ENCODE measurements at regions not wholly inside any gene's neighbourhood (a gene's known extent, or its start where the extent isn't known, plus 50 kb on each side); places are given as distances from the start of the nearest gene placed in this dataset.

DNA sequence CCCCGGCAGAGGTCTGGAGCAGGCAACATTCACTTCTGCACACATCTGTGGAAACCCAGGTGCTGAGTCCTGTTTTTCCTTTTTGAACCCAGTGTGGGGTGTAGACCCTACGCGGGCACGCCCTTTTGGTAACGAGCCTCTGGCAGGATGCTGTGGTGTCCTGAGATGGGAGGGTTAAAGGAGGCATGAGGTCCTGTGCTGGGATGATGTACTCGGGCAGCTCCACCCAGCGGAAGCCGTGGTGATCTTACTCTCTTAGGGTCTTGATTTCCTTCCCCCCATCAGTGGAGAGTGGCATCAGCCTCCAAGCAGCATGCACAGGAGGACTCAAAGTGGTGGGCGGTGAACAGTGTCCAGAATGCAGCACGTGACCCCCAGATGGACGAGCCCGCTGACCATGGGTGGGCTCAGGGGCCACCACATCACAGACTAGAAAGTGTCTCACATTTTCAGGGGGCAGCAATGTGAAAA lies 148.6 kb downstream of the DNAJB6 start:
- Mint-ChIP-seq H3K4me3 (peak overlapping the region; percentile 1), H3K27me3 (peaks cover 10% of the 10 kb centered on the region), H3K27ac (peak overlapping the region; percentile 67), H3K4me1 (peaks cover 38% of the 10 kb centered on the region), H3K36me3 (ENCODE audit: low read depth) (no peaks in the 10 kb centered on the region), H3K9me3 (peaks cover 3% of the 10 kb centered on the region)
- peak; percentile 23 for DNase-seq
- ChIA-PET CTCF (interaction anchor here (1.1 to 1.7 kb wide), 4 partner anchors 10 to 84 kb away, joined by 3 to 5 read pairs (median 4); no protein-coding TSS in a partner anchor), POLR2A (no interaction called here)

- Mint-ChIP-seq H3K9me3 (peaks cover 10% of the 10 kb centered on the region), H3K4me1 (peaks cover 46% of the 10 kb centered on the region), H3K27me3 (peaks cover 12% of the 10 kb centered on the region), H3K4me3 (no peak overlapping the region), H3K36me3 (ENCODE audit: low read depth) (peaks cover 3% of the 10 kb centered on the region), H3K27ac (peak overlapping the region; percentile 20)
- POLR2A ChIA-PET, result no interaction called here
- peak; percentile 4 for DNase-seq
- CTCF ChIA-PET, result interaction anchor here (1.1 to 1.7 kb wide), 4 partner anchors 9 to 83 kb away, joined by 3 to 5 read pairs (median 4); no protein-coding TSS in a partner anchor
Observed at GRCh38 chr7:157486007-157486755, 149.4 kb downstream of the DNAJB6 start.

GRCh38 chr7:157487046-157487770 lies 150.4 kb downstream of the DNAJB6 start:
- no peak overlapping the region for H3K27ac Mint-ChIP-seq
- peaks cover 12% of the 10 kb centered on the region for H3K36me3 Mint-ChIP-seq (ENCODE audit: low read depth)
- POLR2A ChIA-PET, result no interaction called here
- CTCF ChIA-PET, result no interaction called here
- H3K4me1 Mint-ChIP-seq, result peaks cover 50% of the 10 kb centered on the region
- peaks cover 14% of the 10 kb centered on the region for H3K27me3 Mint-ChIP-seq
- no peak overlapping the region for H3K4me3 Mint-ChIP-seq
- H3K9me3 Mint-ChIP-seq, result peaks cover 14% of the 10 kb centered on the region
- DNase-seq, result no peak

DNA sequence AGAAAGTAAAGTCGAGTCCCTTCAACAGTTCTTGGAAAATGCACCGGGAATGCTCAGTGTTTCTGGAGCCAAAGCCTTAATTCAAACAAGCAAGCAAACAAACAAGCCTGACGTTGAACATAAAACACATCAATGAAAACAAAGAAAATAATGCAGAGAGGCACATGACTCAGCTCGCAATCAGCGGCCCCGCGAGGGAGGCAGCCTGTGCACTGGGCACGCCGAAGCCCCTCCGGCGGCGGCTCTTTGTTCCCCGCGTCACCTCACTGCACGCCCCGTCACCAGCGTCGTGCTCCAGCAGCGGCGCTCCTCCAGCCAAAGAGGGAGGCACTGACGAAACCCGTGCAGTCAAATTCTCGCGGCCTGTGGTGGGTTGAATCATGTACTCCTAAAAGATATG lies 151.5 kb downstream of the DNAJB6 start:
- peaks cover 52% of the 10 kb centered on the region for H3K4me1 Mint-ChIP-seq
- peaks cover 24% of the 10 kb centered on the region for H3K9me3 Mint-ChIP-seq
- H3K27me3 Mint-ChIP-seq, result peaks cover 24% of the 10 kb centered on the region
- H3K27ac Mint-ChIP-seq, result peak overlapping the region; percentile 31
- POLR2A ChIA-PET, result no interaction called here
- no peak overlapping the region for H3K4me3 Mint-ChIP-seq
- peaks cover 22% of the 10 kb centered on the region for H3K36me3 Mint-ChIP-seq (ENCODE audit: low read depth)
- CTCF ChIA-PET, result no interaction called here
- DNase-seq, result no peak

DNA sequence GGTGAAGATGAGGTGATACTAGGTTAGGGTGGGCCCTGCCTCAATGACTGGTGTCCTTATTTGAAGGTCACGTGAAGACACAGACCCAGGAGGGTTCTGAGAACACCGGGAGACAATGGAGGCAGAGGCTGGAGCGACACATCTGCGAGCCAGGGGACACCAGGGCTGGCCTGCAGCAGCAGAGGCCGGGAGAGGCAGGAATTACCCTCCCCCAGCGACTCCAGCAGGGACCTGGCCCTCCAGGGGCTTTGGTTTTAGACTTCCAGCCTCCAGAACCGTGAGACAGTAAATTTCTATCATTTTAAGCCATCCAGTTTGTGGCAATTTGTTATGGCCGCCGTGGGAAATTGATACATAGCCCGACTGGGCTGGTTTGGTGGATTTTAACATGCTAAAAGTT lies 152.2 kb downstream of the DNAJB6 start:
- H3K4me1 Mint-ChIP-seq, result peaks cover 57% of the 10 kb centered on the region
- peaks cover 31% of the 10 kb centered on the region for H3K9me3 Mint-ChIP-seq
- H3K27ac Mint-ChIP-seq, result peak overlapping the region; percentile 54
- H3K36me3 Mint-ChIP-seq (ENCODE audit: low read depth), result peaks cover 29% of the 10 kb centered on the region
- ChIA-PET CTCF (interaction anchor here (1.2 to 1.5 kb wide), 2 partner anchors 8 to 14 kb away, joined by 3 read pairs; no protein-coding TSS in a partner anchor), POLR2A (no interaction called here)
- no peak overlapping the region for H3K4me3 Mint-ChIP-seq
- no peak for DNase-seq
- H3K27me3 Mint-ChIP-seq, result peaks cover 31% of the 10 kb centered on the region

All from activated CD4-positive, alpha-beta T cell treated with anti-CD3 and anti-CD28 coated beads, Interleukin-2, amount 10 ng/mL, durations not matched to agents 7 days and 5 days (primary cell).